HEK293 (cell line): ENCODE measurements at regions not wholly inside any gene's neighbourhood (a gene's known extent, or its start where the extent isn't known, plus 50 kb on each side); places are given as distances from the start of the nearest gene placed in this dataset.

ENCODE experiments used
- CTCF ChIP-seq: fragments of 450-650 bp; formaldehyde crosslinking; IDR thresholded peaks from 2 replicates; pipeline ENCODE4 v1.5.1; 2016; ENCODE audit warnings: missing biosample characterization, missing genetic modification characterization
- PBX3 ChIP-seq: sonication (generic); formaldehyde crosslinking; IDR thresholded peaks from 2 replicates; pipeline ENCODE4 v1.8.1; 2022; ENCODE audit warnings: mild to moderate bottlenecking, moderate library complexity, missing genetic modification reagents
- REST ChIP-seq: fragments of 450-650 bp; formaldehyde crosslinking; IDR thresholded peaks from 2 replicates; pipeline ENCODE4 v1.5.1; 2016; ENCODE audit warnings: missing biosample characterization, missing genetic modification characterization
- YY1 ChIP-seq: fragments of 450-650 bp; formaldehyde crosslinking; IDR thresholded peaks from 2 replicates; pipeline ENCODE4 v1.5.1; 2018; ENCODE audit warnings: missing biosample characterization, missing genetic modification characterization
- ZBTB49 ChIP-seq: fragments of 450-650 bp; formaldehyde crosslinking; IDR thresholded peaks from 2 replicates; pipeline ENCODE4 v1.5.1; 2016; ENCODE audit warnings: missing biosample characterization, missing genetic modification characterization, low read depth
- ZBTB8A ChIP-seq: fragments of 450-650 bp; formaldehyde crosslinking; IDR thresholded peaks from 2 replicates; pipeline ENCODE4 v1.5.1; 2016; ENCODE audit warnings: missing biosample characterization, missing genetic modification characterization
- ZFP37 ChIP-seq: fragments of 450-650 bp; formaldehyde crosslinking; IDR thresholded peaks from 2 replicates; pipeline ENCODE4 v1.5.1; 2016; ENCODE audit warnings: missing biosample characterization, missing genetic modification characterization
- ZNF121 ChIP-seq: fragments of 450-650 bp; formaldehyde crosslinking; IDR thresholded peaks from 2 replicates; pipeline ENCODE4 v1.5.1; 2016; ENCODE audit warnings: missing biosample characterization, missing genetic modification characterization
- ZNF426 ChIP-seq: fragments of 450-650 bp; formaldehyde crosslinking; IDR thresholded peaks from 2 replicates; pipeline ENCODE4 v1.5.1; 2017; ENCODE audit warnings: missing biosample characterization, missing genetic modification characterization, mild to moderate bottlenecking, inconsistent platforms, moderate library complexity
- ZNF501 ChIP-seq: fragments of 450-650 bp; formaldehyde crosslinking; IDR thresholded peaks from 2 replicates; pipeline ENCODE4 v1.5.1; 2016; ENCODE audit warnings: missing biosample characterization, missing genetic modification characterization
- ZNF707 ChIP-seq: fragments of 450-650 bp; formaldehyde crosslinking; IDR thresholded peaks from 2 replicates; pipeline ENCODE4 v1.5.1; 2016; ENCODE audit warnings: missing biosample characterization, missing genetic modification characterization
- ZNF837 ChIP-seq: fragments of 450-650 bp; formaldehyde crosslinking; IDR thresholded peaks from 2 replicates; pipeline ENCODE4 v1.5.1; 2016; ENCODE audit warnings: missing biosample characterization, missing genetic modification characterization

- TF ChIP-seq REST, result no peak
- no peak for TF ChIP-seq ZBTB49 (tag by site-specific recombination)
- no peak for TF ChIP-seq ZBTB8A (tag by site-specific recombination)
- no peak for TF ChIP-seq CTCF (tag by site-specific recombination)
- TF ChIP-seq ZNF707 (tag by site-specific recombination), result no peak
- TF ChIP-seq ZNF121 (tag by site-specific recombination), result no peak
- no peak for TF ChIP-seq PBX3 (CRISPR knock-in tag)
- TF ChIP-seq ZNF426, result no peak
- no peak for TF ChIP-seq ZNF837
- TF ChIP-seq ZNF501, result no peak
- no peak for TF ChIP-seq YY1 (tag by site-specific recombination)
- TF ChIP-seq ZFP37, result no peak
Measured at GRCh38 chr12:24364921-24365320, 415.5 kb upstream of the SOX5 start.
